SK-N-SH (cell line): ENCODE measurements at regions not wholly inside any gene's neighbourhood (a gene's known extent, or its start where the extent isn't known, plus 50 kb on each side); places are given as distances from the start of the nearest gene placed in this dataset.

ENCODE experiments used
- CTCF ChIA-PET: fragments of 300-600, 350-600 bp; formaldehyde crosslinking; extraction: SDS; loops from one replicate; lab custom pipeline; 2021; lab: Yijun Ruan, JAX
- POLR2A ChIA-PET: fragments of 350-600 bp; sonication (Branson Sonifier 250); formaldehyde crosslinking; extraction: SDS; loops from one replicate; lab custom pipeline; 2020; ENCODE audit warnings: antibody characterized with exemption, inconsistent platforms; lab: Yijun Ruan, JAX
- DNase-seq: peaks from one replicate; pipeline ENCODE4 v3.0.0; 2012
- H2AFZ ChIP-seq: fragments of 200-600 bp; sonication (generic); 2 replicates; pipeline ENCODE4 v1.8.1; 2016; ENCODE audit warnings: antibody characterized with exemption, mild to moderate bottlenecking, low read depth
- H3F3A ChIP-seq: fragments of 200-600 bp; sonication (generic); replicated peaks from 2 replicates; pipeline ENCODE3; 2016; ENCODE audit warnings: antibody characterized with exemption, mild to moderate bottlenecking; ENCODE audit not compliant: insufficient read depth
- H3K27ac ChIP-seq, 2 experiments: fragments of 200-500 bp in 1 of 2; fragments of 200-600 bp in 1 of 2; sonication (Bioruptor generic) in 1 of 2; sonication (generic), shearing (Covaris generic) in 1 of 2; 2 replicates each; pipeline versions ENCODE4 v1.5.1 to v1.6.1; 2014 to 2016; ENCODE audit warnings: low read depth in 2 of 2, inconsistent platforms in 1 of 2, low read length in 1 of 2, mild to moderate bottlenecking in 1 of 2, mixed read lengths in 1 of 2
- H3K27me3 ChIP-seq: fragments of 200-600 bp; sonication (generic), shearing (Covaris generic); 2 replicates; pipeline ENCODE4 v1.6.1; 2016; ENCODE audit warnings: mixed run types; ENCODE audit not compliant: insufficient read depth
- H3K36me3 ChIP-seq, 2 experiments: fragments of 200-500 bp in 1 of 2; fragments of 200-600 bp in 1 of 2; sonication (Bioruptor generic) in 1 of 2; sonication (generic) in 1 of 2; replicated peaks in 1 of 2; 2 replicates each; pipeline versions ENCODE3 to v1.5.1; 2014 to 2016; ENCODE audit warnings: low read length in 1 of 2, mild to moderate bottlenecking in 1 of 2; ENCODE audit not compliant: insufficient read depth in 2 of 2, control insufficient read depth in 1 of 2
- H3K4me1 ChIP-seq, 2 experiments: fragments of 200-500 bp in 1 of 2; fragments of 200-600 bp in 1 of 2; sonication (Bioruptor generic) in 1 of 2; sonication (generic), shearing (Covaris generic) in 1 of 2; 2 replicates each; pipeline versions ENCODE4 v1.5.1 to v1.6.1; 2014 to 2016; ENCODE audit warnings: low read depth in 1 of 2, low read length in 1 of 2, mixed run types in 1 of 2; ENCODE audit not compliant: insufficient read depth in 2 of 2, control insufficient read depth in 1 of 2
- H3K4me2 ChIP-seq: fragments of 200-600 bp; sonication (generic), shearing (Covaris generic); 2 replicates; pipeline ENCODE4 v1.6.1; 2017; ENCODE audit warnings: mixed run types
- H3K4me3 ChIP-seq, 2 experiments: fragments of 200-500 bp in 1 of 2; fragments of 200-600 bp in 1 of 2; sonication (Bioruptor generic) in 1 of 2; sonication (generic), shearing (Covaris generic) in 1 of 2; 2 replicates each; pipeline versions ENCODE4 v1.5.1 to v1.8.1; 2014 to 2016; ENCODE audit warnings: low read depth in 2 of 2, inconsistent platforms in 1 of 2, low read length in 1 of 2, mild to moderate bottlenecking in 1 of 2, mixed read lengths in 1 of 2, moderate library complexity in 1 of 2
- H3K79me2 ChIP-seq: fragments of 200-600 bp; sonication (generic); 2 replicates; pipeline ENCODE4 v1.8.1; 2017; ENCODE audit warnings: mild to moderate bottlenecking; ENCODE audit not compliant: insufficient read depth
- H3K9ac ChIP-seq: fragments of 200-600 bp; sonication (generic); 2 replicates; pipeline ENCODE4 v1.6.1; 2017; ENCODE audit warnings: mixed run types
- H3K9me2 ChIP-seq: fragments of 200-600 bp; sonication (generic); 2 replicates; pipeline ENCODE4 v1.6.1; 2017; ENCODE audit warnings: mixed run types
- H3K9me3 ChIP-seq: fragments of 200-600 bp; sonication (generic); 2 replicates; pipeline ENCODE4 v1.6.1; 2017; ENCODE audit warnings: mixed run types, mild to moderate bottlenecking, moderate library complexity
- H4K20me1 ChIP-seq: fragments of 200-600 bp; sonication (generic); 2 replicates; pipeline ENCODE4 v1.6.1; 2017; ENCODE audit warnings: mild to moderate bottlenecking, mixed run types; ENCODE audit not compliant: insufficient read depth
- CHD2 ChIP-seq: fragments of 150-350 bp; IDR thresholded peaks from 2 replicates; pipeline ENCODE4 v1.6.1; 2018; ENCODE audit warnings: low read length; ENCODE audit not compliant: partially characterized antibody
- ELF1 ChIP-seq: IDR thresholded peaks from 2 replicates; pipeline ENCODE4 v1.4.0; 2012
- EZH2phosphoT487 ChIP-seq: fragments of 200-600 bp; sonication (generic); IDR thresholded peaks from 2 replicates; pipeline ENCODE4 v1.6.1; 2017; ENCODE audit warnings: low read depth, mixed run types, mild to moderate bottlenecking, antibody characterized with exemption, moderate library complexity, borderline replicate concordance
- FOXJ3 ChIP-seq: sonication (generic); formaldehyde crosslinking; IDR thresholded peaks from 2 replicates; pipeline ENCODE4 v1.5.1; 2020; ENCODE audit warnings: mild to moderate bottlenecking, missing genetic modification reagents
- FOXM1 ChIP-seq: IDR thresholded peaks from 2 replicates; pipeline ENCODE4 v1.4.0; 2012; ENCODE audit warnings: low read depth, mild to moderate bottlenecking
- GABPA ChIP-seq: IDR thresholded peaks from 2 replicates; pipeline ENCODE4 v1.4.0; 2012; ENCODE audit warnings: low read depth, mild to moderate bottlenecking
- MXI1 ChIP-seq: IDR thresholded peaks from 2 replicates; pipeline ENCODE4 v1.6.1; 2012; ENCODE audit warnings: mild to moderate bottlenecking, low read depth, low read length, improper control_type of control experiment
- NFIC ChIP-seq: IDR thresholded peaks from 2 replicates; pipeline ENCODE4 v1.4.0; 2012; ENCODE audit warnings: borderline replicate concordance
- RXRA ChIP-seq: IDR thresholded peaks from 2 replicates; pipeline ENCODE4 v1.4.0; 2012; ENCODE audit warnings: low read depth, mild to moderate bottlenecking, borderline replicate concordance
- SIN3A ChIP-seq: IDR thresholded peaks from 2 replicates; pipeline ENCODE4 v1.6.1; 2012; ENCODE audit warnings: low read depth, mild to moderate bottlenecking, low read length, moderate library complexity, borderline replicate concordance
- SMC3 ChIP-seq: IDR thresholded peaks from 2 replicates; pipeline ENCODE4 v1.6.1; 2012; ENCODE audit warnings: low read depth, low read length, improper control_type of control experiment
- TAF1 ChIP-seq: IDR thresholded peaks from 2 replicates; pipeline ENCODE4 v1.6.1; 2012; ENCODE audit warnings: low read depth, mild to moderate bottlenecking, low read length, moderate library complexity, borderline replicate concordance
- TCF12 ChIP-seq: IDR thresholded peaks from 2 replicates; pipeline ENCODE4 v1.4.0; 2012
- TEAD4 ChIP-seq: IDR thresholded peaks from 2 replicates; pipeline ENCODE4 v1.4.0; 2012; ENCODE audit warnings: mild to moderate bottlenecking, borderline replicate concordance; ENCODE audit not compliant: insufficient read depth
- YY1 ChIP-seq: IDR thresholded peaks from 2 replicates; pipeline ENCODE4 v1.4.0; 2012; ENCODE audit warnings: low read depth, mild to moderate bottlenecking
- WGBS: methylation state at CpG from one replicate; pipeline ENCODE4 v1.1.6; 2017; ENCODE audit warnings: low lambda C conversion rate; 5-methylcytosine and 5-hydroxymethylcytosine counted together
- TF ChIP-seq, protein P1 (sequence below): IDR thresholded peaks from 2 replicates; pipeline ENCODE4 v1.4.0; 2012; ENCODE audit warnings: low read depth, borderline replicate concordance
- TF ChIP-seq, protein P2 (sequence below): IDR thresholded peaks from 2 replicates; pipeline ENCODE4; 2012

DNA sequence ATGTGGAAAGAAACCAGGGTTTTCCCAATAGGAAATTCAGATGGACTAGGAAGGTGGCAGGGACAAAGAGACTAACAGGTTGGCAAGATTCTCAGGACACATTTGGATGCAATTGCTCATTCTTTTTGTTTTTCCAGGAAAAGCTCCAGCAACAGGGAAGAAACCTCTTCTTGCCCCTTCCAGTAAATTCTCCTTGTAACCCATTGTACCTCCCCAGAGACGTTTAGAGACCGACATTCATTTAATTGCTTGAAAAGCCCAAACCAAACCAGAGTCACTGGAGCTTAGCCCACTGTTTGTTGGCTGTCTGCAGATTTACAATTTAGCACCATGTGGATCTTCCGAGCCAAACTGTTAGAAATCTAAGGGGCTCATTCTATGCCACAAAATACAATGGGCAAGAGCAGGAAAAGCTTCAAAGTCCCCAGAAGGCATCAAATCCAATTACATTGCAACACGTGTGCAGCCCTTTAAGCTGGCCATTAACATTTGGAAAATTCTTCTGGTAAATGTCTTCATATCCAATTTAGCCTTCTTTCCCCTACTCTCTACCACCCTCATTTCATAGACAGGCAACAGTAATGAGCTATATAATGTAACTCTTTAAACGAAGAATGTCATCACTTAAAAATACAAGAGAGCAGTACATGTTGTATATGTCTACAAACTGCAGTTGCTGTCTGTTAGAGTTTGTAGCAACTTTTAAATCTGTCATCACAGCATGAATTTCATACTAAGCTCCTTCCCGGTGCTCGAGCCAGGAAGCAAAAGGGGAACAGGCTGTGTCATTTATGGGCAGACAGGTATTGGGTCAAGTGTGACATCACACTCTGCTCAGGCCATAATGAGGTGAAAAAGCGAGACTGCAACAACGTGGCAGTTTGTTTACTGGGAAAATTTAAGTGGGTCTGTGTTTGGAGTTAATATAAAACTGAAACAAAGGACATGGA is 235.6 kb upstream of the HNRNPA3 start:
- H3K4me3 ChIP-seq, result no peak overlapping the region
- H3K9me2 ChIP-seq, result no peaks in the 10 kb centered on the region
- no peak for TF ChIP-seq CHD2
- TF ChIP-seq SMC3, result no peak
- TF ChIP-seq FOXJ3 (CRISPR knock-in tag), result no peak
- TF ChIP-seq, protein P1, sequence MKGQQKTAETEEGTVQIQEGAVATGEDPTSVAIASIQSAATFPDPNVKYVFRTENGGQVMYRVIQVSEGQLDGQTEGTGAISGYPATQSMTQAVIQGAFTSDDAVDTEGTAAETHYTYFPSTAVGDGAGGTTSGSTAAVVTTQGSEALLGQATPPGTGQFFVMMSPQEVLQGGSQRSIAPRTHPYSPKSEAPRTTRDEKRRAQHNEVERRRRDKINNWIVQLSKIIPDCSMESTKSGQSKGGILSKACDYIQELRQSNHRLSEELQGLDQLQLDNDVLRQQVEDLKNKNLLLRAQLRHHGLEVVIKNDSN, result no peak
- no peak for TF ChIP-seq TEAD4
- TF ChIP-seq NFIC, result no peak
- no peak for TF ChIP-seq YY1
- no peak for TF ChIP-seq RXRA
- TF ChIP-seq EZH2phosphoT487, result no peak
- TF ChIP-seq FOXM1, result no peak
- TF ChIP-seq TCF12, result no peak
- TF ChIP-seq MXI1, result no peak
- TF ChIP-seq SIN3A, result no peak
- TF ChIP-seq, protein P2, sequence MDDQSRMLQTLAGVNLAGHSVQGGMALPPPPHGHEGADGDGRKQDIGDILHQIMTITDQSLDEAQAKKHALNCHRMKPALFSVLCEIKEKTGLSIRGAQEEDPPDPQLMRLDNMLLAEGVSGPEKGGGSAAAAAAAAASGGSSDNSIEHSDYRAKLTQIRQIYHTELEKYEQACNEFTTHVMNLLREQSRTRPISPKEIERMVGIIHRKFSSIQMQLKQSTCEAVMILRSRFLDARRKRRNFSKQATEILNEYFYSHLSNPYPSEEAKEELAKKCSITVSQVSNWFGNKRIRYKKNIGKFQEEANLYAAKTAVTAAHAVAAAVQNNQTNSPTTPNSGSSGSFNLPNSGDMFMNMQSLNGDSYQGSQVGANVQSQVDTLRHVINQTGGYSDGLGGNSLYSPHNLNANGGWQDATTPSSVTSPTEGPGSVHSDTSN, result no peak
- TF ChIP-seq TAF1, result no peak
- no peak for TF ChIP-seq ELF1
- no peak for TF ChIP-seq GABPA
- H3K4me2 ChIP-seq, result no peak overlapping the region
- no peaks in the 10 kb centered on the region for H3K27me3 ChIP-seq
- no peak overlapping the region for H3K27ac ChIP-seq
- H3K79me2 ChIP-seq, result no peaks in the 10 kb centered on the region
- H3K36me3 ChIP-seq, result no peaks in the 10 kb centered on the region
- H3K9ac ChIP-seq, result no peak overlapping the region
- H2AFZ ChIP-seq, result no peak overlapping the region
- no peaks in the 10 kb centered on the region; a peak in 2 of 4 replicates for H3K4me1 ChIP-seq
- ChIA-PET POLR2A (no interaction called here), CTCF (interaction anchor here (0.7 to 1.4 kb wide), 3 partner anchors 8 to 327 kb away, joined by 3 to 6 read pairs (median 3); no protein-coding TSS in a partner anchor)
- no peak for DNase-seq
- H3K9me3 ChIP-seq, result no peaks in the 10 kb centered on the region
- WGBS, result 44% methylated on average over 9 of the region's 9 CpGs
- H3F3A ChIP-seq, result no peaks in the 10 kb centered on the region
- H4K20me1 ChIP-seq, result no peaks in the 10 kb centered on the region
